ENCODE measurements at regions not wholly inside any gene's neighbourhood (a gene's known extent, or its start where the extent isn't known, plus 50 kb on each side); places are given as distances from the start of the nearest gene placed in this dataset.

GRCh38 chr13:109680930-109681329, 105.5 kb downstream of the IRS2 start:
- TF ChIP-seq, protein P1, sequence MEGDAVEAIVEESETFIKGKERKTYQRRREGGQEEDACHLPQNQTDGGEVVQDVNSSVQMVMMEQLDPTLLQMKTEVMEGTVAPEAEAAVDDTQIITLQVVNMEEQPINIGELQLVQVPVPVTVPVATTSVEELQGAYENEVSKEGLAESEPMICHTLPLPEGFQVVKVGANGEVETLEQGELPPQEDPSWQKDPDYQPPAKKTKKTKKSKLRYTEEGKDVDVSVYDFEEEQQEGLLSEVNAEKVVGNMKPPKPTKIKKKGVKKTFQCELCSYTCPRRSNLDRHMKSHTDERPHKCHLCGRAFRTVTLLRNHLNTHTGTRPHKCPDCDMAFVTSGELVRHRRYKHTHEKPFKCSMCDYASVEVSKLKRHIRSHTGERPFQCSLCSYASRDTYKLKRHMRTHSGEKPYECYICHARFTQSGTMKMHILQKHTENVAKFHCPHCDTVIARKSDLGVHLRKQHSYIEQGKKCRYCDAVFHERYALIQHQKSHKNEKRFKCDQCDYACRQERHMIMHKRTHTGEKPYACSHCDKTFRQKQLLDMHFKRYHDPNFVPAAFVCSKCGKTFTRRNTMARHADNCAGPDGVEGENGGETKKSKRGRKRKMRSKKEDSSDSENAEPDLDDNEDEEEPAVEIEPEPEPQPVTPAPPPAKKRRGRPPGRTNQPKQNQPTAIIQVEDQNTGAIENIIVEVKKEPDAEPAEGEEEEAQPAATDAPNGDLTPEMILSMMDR (optimal IDR thresholded peaks at IDR 0.05 in 1 of 3, IDR thresholded peaks at IDR 0.05 in 1 of 3, conservative IDR thresholded peaks at IDR 0.05 in 1 of 3; ENCODE audit: extremely low read depth in 1 of 3, insufficient read depth in 2 of 3, low read length in 3 of 3) = no peak
- TF ChIP-seq EZH2 (IDR thresholded peaks at IDR 0.05; ENCODE audit: low read length) = no peak
